Activated T-cell treated with anti-CD3 and anti-CD28 coated beads, Interleukin-2, amount 50 U/mL, for 4 hours (primary cell): ENCODE measurements at regions not wholly inside any gene's neighbourhood (a gene's known extent, or its start where the extent isn't known, plus 50 kb on each side); places are given as distances from the start of the nearest gene placed in this dataset.

ENCODE experiments used
- ATAC-seq, 2 donors: fragments of 200-7000 bp; cut with Tn5 transposase; one replicate each; pipeline ENCODE4 v1.10.0; 2021
- DNase-seq: peaks from one replicate; pipeline ENCODE4 v3.0.0-alpha.2; 2020
- H3K27me3 Mint-ChIP-seq: one replicate; pipeline ENCODE4 v1.8.0; 2021; ENCODE audit warnings: low read depth, mixed read lengths
- H3K36me3 Mint-ChIP-seq: one replicate; pipeline ENCODE4 v1.8.0; 2022; ENCODE audit warnings: mixed read lengths; ENCODE audit not compliant: insufficient read depth
- H3K4me1 Mint-ChIP-seq: one replicate; pipeline ENCODE4 v1.8.0; 2021; ENCODE audit warnings: low read depth, mixed read lengths
- H3K4me3 Mint-ChIP-seq: one replicate; pipeline ENCODE4 v1.8.0; 2021; ENCODE audit warnings: mild to moderate bottlenecking, moderate library complexity, mixed read lengths
- H3K9me3 Mint-ChIP-seq: one replicate; pipeline ENCODE4 v1.8.0; 2021; ENCODE audit warnings: mixed read lengths

DNA sequence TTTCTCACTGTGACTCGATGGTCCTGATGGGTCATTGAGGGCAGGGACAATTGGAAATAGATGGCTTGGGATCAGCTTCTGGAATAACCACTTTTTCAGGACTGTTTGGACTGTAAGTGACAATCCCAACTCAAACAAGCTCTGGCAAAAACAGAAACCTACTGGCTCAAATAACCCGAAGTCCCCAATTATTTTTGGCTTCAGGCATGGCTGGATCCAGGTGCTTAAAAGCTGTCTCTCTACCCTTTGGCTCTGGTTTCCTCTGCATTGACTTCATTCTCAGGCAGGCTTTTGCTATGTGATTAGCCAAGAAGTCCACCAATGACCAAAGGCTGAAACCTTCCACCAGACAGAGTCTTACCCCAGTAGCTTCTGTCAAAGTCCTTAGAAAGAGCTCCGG lies 92.9 kb upstream of the PRR23E start:
- no peaks in the 10 kb centered on the region for H3K4me1 Mint-ChIP-seq
- no peak for ATAC-seq

DNA sequence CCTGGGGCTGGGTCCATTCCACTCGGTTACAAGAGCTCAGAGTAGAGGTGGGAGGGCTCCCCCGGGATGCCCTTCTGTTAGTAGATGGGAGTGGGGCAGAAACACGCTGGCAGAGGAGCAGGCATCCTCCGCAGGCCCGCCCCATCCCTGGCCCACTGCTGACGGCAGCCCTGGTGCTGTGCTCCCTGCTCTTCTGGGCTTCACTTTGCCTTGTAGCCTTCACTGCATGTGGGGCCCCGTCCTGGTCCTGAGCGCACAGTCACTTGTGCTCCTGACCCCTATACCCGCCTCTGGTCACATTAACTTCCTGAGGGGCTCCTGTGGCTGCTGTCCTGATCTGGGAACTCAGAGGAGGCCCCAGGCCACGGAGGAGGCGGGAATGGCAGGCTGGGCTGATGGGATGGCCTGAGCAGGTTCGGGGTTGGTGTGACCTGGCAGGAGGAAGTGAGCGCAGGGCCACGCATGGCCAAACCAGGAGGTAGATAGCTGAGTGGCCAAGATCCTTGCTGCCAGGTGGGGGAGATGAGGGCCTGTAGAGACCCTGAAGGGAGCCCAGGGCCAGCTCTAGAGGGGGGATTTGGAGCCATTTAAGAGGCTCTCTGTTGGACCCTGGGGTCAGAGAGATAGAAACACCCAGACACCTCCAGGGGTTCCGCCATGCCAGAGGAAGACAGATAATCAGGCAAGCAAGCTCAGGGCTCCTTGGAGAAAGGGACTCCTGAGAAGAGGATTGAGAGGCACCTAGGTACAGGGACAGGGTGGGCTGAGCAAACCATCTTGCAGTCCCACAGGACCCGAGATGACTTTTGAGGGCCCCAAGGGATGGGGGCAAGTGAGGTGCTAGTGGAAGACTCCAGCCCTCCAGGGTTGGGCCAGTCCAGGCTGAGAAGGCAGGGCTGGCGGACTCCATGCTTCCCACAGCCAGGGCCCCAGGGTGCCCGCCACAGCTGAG lies 92.2 kb upstream of the PRR23E start:
- H3K27me3 Mint-ChIP-seq: no peaks in the 10 kb centered on the region
- no peaks in the 10 kb centered on the region for H3K9me3 Mint-ChIP-seq
- H3K36me3 Mint-ChIP-seq: no peaks in the 10 kb centered on the region
- H3K4me3 Mint-ChIP-seq: no peak overlapping the region
- no peak for ATAC-seq
- H3K4me1 Mint-ChIP-seq: no peaks in the 10 kb centered on the region
- no peak for DNase-seq

More for the DNA sequence above, 92.9 kb upstream of the PRR23E start:
- no peak for DNase-seq
- Mint-ChIP-seq H3K4me3 (no peak overlapping the region), H3K36me3 (no peaks in the 10 kb centered on the region), H3K9me3 (no peaks in the 10 kb centered on the region), H3K27me3 (no peaks in the 10 kb centered on the region)

DNA sequence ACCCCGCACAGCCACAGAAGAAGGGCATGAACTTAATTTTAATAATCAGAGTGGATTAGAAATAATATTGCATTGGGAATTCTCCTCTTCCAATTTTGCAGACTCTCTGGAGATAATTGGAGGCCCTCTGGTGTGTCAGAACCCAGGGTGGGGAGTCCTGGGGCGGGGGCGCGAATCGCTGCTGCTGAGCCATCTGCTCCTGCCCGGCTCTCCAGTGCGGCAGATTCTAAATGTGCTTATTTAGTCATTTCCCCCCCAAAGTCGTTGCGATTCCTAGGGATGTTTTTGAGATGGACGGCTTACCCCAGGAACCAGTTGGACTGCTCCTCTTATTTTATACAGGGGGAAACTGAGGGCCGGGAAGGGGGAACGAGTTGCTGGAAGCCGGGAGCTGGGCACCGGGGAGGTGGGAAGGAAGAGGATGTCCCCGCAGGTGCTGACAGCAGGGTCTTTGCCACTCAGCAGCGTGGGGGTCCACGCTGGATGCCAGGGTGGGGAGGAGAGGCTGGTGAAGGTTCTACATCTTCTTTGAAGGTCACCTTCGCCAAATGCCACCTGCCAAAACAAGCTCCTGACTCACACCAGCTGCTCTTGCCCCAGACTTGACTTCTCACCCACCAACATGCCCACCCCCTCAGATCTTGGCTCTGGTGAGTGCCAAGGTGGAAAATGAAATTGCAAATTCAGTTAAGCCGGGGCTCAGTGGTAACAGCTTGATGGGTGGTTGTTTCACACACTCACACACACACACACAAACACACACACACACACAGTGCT lies 91.3 kb upstream of the PRR23E start:
- ATAC-seq (no peak), DNase-seq (no peak)
- no peaks in the 10 kb centered on the region for H3K4me1 Mint-ChIP-seq
- no peak overlapping the region for H3K4me3 Mint-ChIP-seq
- H3K9me3 Mint-ChIP-seq: no peaks in the 10 kb centered on the region
- no peaks in the 10 kb centered on the region for H3K36me3 Mint-ChIP-seq
- H3K27me3 Mint-ChIP-seq: no peaks in the 10 kb centered on the region

DNA sequence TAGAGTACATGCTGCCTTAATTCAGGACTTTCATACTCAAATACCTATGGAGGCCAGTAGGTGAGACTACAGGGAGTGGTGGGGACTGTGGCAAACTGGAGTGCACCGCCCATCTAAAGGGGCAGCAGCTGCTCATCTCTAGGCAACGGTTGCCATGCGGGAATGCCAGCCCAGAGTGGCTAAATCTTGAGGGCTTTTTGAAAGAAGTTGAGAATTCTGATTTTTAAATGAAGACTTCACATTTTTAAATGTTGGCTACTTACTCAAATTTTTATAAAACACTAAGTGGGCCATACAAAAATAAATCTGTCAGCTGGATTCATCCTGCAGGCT lies 90.8 kb upstream of the PRR23E start:
- H3K36me3 Mint-ChIP-seq: no peaks in the 10 kb centered on the region
- H3K4me3 Mint-ChIP-seq: no peak overlapping the region
- no peaks in the 10 kb centered on the region for H3K4me1 Mint-ChIP-seq
- H3K27me3 Mint-ChIP-seq: no peaks in the 10 kb centered on the region
- no peak for DNase-seq
- no peaks in the 10 kb centered on the region for H3K9me3 Mint-ChIP-seq
- no peak for ATAC-seq

DNA sequence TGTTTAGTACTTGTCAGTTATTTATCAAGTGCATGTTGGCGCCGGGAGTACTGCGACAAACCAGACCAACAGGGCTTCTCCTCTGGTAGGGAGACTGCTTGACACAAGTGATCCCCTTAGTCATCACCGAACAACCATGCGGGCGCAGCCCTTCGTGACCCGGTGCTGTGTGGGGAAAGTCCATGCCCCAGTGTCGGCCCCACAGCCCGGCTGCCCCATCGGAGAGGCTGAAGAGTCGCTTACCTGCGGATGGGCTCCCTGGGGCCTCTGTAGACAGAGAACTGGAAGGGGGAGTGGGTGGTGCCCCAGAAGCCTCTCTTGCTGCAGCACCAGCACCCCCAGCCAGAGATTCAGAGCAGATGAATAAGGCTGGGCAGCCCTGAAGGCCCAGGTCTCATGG lies 90.3 kb upstream of the PRR23E start:
- Mint-ChIP-seq H3K36me3 (no peaks in the 10 kb centered on the region), H3K9me3 (no peaks in the 10 kb centered on the region), H3K27me3 (no peaks in the 10 kb centered on the region), H3K4me3 (no peak overlapping the region), H3K4me1 (no peaks in the 10 kb centered on the region)
- no peak for DNase-seq
- ATAC-seq: no peak

DNA sequence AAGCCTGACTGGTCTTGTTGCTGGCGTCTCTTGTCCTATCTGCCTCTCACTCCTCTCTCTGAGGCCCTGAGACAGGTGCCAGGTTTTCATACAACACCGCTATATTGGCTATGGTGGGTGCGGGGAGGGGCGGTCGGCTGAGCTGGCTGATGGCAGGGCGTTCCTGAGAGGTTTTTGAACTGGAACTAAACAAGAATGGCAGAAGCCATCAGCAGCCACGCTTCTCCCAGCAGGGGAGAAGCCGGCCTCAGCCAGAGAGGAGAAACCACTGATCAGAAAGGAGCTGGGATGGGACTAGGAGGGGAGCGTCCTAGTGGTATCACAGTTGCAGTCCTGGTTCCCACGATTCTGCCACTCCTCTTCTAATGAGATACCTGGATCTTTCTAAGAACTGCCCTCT lies 89.9 kb upstream of the PRR23E start:
- DNase-seq: no peak
- H3K9me3 Mint-ChIP-seq: no peaks in the 10 kb centered on the region

DNA sequence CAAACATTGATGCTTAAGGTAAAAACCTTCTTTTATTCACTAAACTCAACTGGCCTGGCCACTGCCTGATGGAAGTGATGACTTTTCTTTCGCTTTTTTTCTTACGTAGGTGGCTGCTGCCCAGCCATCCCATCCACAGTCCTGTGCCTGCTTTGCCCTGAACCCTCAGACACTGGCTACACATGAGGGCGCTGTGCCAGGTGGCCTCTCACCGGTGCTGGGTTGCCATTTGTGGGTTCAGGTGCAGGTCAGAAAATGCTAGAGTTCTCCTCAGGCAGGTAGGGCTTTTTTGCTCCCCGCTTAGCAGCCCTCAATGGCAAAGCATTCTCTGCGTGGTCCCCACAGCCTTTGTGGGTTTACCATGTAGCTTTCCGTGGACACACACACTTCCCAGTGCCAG lies 88.3 kb upstream of the PRR23E start:
- H3K4me3 Mint-ChIP-seq: no peak overlapping the region
- H3K4me1 Mint-ChIP-seq: no peaks in the 10 kb centered on the region
- DNase-seq (no peak), ATAC-seq (no peak)
- no peaks in the 10 kb centered on the region for H3K36me3 Mint-ChIP-seq
- H3K9me3 Mint-ChIP-seq: no peaks in the 10 kb centered on the region
- H3K27me3 Mint-ChIP-seq: no peaks in the 10 kb centered on the region

More for the DNA sequence above, 89.9 kb upstream of the PRR23E start:
- Mint-ChIP-seq H3K4me3 (no peak overlapping the region), H3K36me3 (no peaks in the 10 kb centered on the region), H3K4me1 (no peaks in the 10 kb centered on the region), H3K27me3 (no peaks in the 10 kb centered on the region)
- ATAC-seq: no peak

DNA sequence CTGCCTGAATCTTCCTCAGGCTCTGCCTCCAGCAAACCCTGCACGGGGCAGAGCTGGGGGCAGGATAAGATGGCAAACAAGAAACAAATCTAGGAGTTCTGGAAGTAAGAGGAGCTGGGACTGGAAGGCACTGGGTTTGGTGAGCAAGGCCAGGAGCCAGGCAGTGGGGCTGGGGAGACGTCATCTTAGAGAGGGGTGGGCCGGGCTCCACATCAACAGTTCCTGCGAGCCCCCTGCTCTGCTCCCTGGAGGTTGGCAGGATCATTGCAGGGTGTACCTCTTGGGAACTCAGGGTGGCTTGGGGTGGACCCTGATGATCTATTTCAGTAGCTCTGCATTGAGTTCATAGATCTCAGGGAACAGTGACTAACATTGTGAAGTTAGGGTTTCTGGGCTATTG lies 87.3 kb upstream of the PRR23E start:
- no peaks in the 10 kb centered on the region for H3K27me3 Mint-ChIP-seq
- no peaks in the 10 kb centered on the region for H3K4me1 Mint-ChIP-seq
- H3K4me3 Mint-ChIP-seq: no peak overlapping the region

DNA sequence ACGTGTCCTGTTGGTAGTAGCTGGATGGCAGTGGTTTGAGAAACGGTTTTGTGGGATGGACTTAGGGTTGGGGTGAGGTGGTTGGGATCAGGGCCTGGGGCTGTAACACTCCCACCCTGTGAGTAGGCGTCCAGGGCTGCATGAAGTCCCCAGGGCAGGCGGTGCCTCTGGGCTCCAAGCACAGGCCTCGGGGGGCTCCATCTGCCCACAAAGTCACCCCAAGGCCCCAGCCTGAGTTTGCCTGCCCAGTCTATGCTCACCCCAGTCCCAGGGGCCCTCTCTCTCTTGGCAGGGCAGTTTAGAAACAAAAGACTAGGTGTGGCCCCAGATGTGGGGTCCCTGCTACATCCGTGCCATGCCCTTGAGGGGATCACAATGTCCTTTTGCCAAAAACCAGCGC lies 86.9 kb upstream of the PRR23E start:
- ATAC-seq (no peak), DNase-seq (no peak)
- Mint-ChIP-seq H3K36me3 (no peaks in the 10 kb centered on the region), H3K9me3 (no peaks in the 10 kb centered on the region), H3K27me3 (no peaks in the 10 kb centered on the region), H3K4me3 (no peak overlapping the region), H3K4me1 (no peaks in the 10 kb centered on the region)

More for the DNA sequence above, 87.3 kb upstream of the PRR23E start:
- DNase-seq (no peak), ATAC-seq (no peak)
- H3K36me3 Mint-ChIP-seq: no peaks in the 10 kb centered on the region
- H3K9me3 Mint-ChIP-seq: no peaks in the 10 kb centered on the region

DNA sequence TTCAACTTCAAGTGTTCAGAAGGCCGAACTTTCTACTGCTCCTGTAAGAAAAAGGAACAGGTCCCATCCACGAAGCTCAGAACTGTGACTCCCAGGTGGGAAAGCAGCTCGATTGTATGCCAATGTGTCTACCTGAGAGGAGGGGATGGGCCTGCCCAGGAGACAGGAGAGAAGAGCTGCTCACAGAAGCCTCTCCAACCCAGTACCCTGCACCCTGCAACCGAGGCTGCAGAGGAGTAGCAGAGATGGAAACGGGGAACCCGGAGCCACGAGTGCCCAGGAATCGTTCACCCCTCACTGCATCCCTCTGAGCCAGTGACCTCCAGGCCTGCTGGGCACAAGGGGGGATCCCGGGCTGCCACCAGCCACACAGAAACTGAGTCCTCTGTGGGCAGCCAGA lies 86.5 kb upstream of the PRR23E start:
- H3K4me3 Mint-ChIP-seq: no peak overlapping the region
- no peaks in the 10 kb centered on the region for H3K36me3 Mint-ChIP-seq
- H3K4me1 Mint-ChIP-seq: no peaks in the 10 kb centered on the region
- no peaks in the 10 kb centered on the region for H3K27me3 Mint-ChIP-seq
- no peak for DNase-seq
- H3K9me3 Mint-ChIP-seq: peaks cover 2% of the 10 kb centered on the region
- ATAC-seq: no peak

DNA sequence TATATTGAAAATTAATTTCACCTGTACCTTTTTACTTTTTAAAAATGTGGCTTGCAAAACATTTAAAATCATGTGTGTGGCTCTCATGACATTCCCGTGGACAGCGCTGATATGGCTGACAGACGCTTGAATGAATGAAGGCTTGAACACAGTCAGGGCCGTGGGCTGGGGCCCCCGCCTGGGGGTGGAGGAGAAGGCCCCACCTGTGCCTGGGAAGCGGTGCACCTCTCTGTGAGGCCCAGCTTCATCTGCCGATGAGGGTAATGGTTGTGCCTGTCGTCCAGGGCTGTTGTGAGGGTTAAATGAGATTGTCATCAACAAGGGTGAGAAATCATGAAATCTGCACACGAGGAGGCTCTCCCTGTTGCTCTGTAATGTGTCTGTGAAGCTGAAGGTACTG lies 85.9 kb upstream of the PRR23E start:
- Mint-ChIP-seq H3K9me3 (peaks cover 3% of the 10 kb centered on the region), H3K4me3 (no peak overlapping the region), H3K36me3 (no peaks in the 10 kb centered on the region), H3K4me1 (no peaks in the 10 kb centered on the region), H3K27me3 (no peaks in the 10 kb centered on the region)
- ATAC-seq (no peak), DNase-seq (no peak)

DNA sequence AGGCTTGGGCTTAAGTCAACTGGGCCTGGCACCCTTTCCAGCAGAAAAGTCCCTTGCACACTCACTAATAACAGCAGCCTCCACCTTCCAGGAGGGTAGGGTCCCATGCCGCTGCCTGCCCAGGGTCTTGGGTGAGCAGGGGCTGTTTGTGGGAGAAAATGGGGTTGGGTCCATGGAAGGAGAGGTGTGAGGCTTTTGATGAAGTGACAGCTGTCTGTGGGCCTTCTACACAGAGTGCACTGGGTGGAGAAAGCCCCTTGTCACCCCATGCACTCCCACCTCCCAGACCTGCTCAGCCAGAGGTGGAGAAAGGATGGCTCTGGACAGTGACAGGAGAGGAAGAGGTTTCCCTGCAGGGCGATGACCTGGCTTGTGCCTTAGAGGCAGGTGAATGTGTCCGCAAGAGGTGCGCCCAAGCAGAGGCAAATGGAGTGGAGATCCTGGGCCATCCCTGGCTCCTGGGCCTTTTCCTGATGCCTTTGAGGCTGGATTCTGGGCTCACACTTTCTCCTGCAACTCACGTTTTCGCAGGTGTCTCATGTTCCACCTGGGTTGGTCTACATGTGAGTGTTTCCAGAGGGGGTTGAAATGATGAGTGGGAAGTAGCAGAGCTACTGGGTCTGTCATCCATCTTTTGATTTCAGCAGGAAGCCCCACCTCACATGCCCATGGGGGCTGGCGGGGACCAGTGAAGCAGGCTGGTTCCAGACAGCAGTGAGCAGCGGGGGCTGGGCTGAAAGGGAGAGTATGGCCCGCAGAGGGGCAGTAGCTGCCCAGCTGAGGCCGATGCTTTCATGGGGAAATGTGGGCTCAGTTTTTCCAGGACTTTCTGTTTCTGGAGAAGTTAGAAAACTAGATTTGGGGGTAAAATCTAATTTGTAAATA lies 85.2 kb upstream of the PRR23E start:
- ATAC-seq: no peak
- DNase-seq: no peak
- Mint-ChIP-seq H3K4me1 (no peaks in the 10 kb centered on the region), H3K36me3 (no peaks in the 10 kb centered on the region), H3K4me3 (no peak overlapping the region), H3K27me3 (no peaks in the 10 kb centered on the region), H3K9me3 (peaks cover 8% of the 10 kb centered on the region)

DNA sequence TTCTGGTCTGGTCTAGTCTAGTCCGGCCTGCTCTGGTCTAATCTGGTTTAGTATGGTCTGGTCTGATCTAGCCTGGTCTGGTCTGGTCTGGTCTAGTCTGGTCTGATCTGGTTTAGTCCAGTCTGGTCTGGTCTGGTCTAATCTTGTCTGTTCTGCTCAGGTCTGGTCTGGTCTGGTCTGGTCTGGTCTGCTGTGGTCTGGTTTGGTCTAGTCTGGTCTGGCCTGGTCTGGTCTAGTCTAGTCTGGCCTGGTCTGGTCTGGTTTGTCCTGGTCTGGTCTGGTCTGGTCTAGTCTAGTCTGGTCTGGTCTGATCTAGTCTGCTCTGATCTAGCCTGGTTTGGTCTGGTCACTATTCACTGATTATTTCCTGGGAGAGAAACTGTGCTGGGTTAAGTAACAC lies 84.1 kb upstream of the PRR23E start:
- DNase-seq (no peak), ATAC-seq (peak in 1 of 2 donors; percentile 25)
- H3K4me1 Mint-ChIP-seq: no peaks in the 10 kb centered on the region
- no peaks in the 10 kb centered on the region for H3K36me3 Mint-ChIP-seq
- H3K4me3 Mint-ChIP-seq: no peak overlapping the region
- H3K9me3 Mint-ChIP-seq: peaks cover 10% of the 10 kb centered on the region
- no peaks in the 10 kb centered on the region for H3K27me3 Mint-ChIP-seq

DNA sequence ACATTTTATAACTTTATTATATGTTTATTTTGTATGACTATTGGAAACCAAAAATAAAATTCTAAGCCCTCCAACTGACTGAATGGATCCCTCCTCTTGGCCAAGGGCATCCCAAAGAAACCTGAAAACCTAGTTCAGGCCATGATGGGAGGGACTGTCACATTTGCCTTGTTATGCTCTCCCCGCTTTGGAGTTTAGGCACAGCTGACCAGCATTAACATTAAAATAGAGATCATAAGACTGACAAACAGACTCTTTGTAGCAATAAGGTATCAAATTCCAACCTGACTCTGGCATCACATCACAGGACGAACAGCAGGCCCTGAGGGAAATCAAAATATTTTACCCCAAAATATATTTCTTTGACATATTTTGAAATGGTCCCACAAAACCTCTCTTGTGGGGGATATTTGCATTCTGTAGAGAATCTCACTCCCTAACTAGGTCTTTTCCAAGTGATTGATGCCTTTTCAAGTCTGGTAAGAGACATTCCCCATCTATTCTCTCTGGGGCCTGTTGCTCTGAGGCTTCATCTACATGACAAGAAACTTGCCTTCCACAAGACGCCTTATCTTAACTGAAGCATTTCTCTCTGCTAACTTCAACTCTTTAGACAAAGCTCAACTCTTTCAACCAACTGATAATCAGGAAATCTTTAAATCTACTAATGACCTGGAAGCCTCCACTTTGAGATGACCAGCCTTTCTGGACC lies 81.8 kb upstream of the PRR23E start:
- no peaks in the 10 kb centered on the region for H3K4me1 Mint-ChIP-seq
- no peak for ATAC-seq
- H3K9me3 Mint-ChIP-seq: peaks cover 10% of the 10 kb centered on the region

More for the DNA sequence above, 81.8 kb upstream of the PRR23E start:
- Mint-ChIP-seq H3K36me3 (no peaks in the 10 kb centered on the region), H3K4me3 (no peak overlapping the region), H3K27me3 (peaks cover 2% of the 10 kb centered on the region)
- no peak for DNase-seq
